ENCODE measurements at regions not wholly inside any gene's neighbourhood (a gene's known extent, or its start where the extent isn't known, plus 50 kb on each side); places are given as distances from the start of the nearest gene placed in this dataset.

GRCh38 chr9:11821306-11821975 is 871.7 kb upstream of the TYRP1 start:
- no peaks in the 10 kb centered on the region for H3K27me3 ChIP-seq
- TF ChIP-seq, protein P1, sequence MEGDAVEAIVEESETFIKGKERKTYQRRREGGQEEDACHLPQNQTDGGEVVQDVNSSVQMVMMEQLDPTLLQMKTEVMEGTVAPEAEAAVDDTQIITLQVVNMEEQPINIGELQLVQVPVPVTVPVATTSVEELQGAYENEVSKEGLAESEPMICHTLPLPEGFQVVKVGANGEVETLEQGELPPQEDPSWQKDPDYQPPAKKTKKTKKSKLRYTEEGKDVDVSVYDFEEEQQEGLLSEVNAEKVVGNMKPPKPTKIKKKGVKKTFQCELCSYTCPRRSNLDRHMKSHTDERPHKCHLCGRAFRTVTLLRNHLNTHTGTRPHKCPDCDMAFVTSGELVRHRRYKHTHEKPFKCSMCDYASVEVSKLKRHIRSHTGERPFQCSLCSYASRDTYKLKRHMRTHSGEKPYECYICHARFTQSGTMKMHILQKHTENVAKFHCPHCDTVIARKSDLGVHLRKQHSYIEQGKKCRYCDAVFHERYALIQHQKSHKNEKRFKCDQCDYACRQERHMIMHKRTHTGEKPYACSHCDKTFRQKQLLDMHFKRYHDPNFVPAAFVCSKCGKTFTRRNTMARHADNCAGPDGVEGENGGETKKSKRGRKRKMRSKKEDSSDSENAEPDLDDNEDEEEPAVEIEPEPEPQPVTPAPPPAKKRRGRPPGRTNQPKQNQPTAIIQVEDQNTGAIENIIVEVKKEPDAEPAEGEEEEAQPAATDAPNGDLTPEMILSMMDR (IDR thresholded peaks at IDR 0.05) = no peak
- no peak overlapping the region for H3K27ac ChIP-seq
- H3K36me3 ChIP-seq (replicated peaks in 1 of 2) = no peaks in the 10 kb centered on the region
- WGBS, 4 donors = 38 to 58% (median 46%) methylated on average over 7 of the region's 7 CpGs
- H3K9me3 ChIP-seq (replicated peaks in 1 of 3) = no peaks in the 10 kb centered on the region
- intact Hi-C loops (cut with DNase I) = no loop called here
- H3K4me1 ChIP-seq (replicated peaks in 1 of 2) = no peaks in the 10 kb centered on the region
- no peak overlapping the region for H3K4me3 ChIP-seq
- DNase-seq = no peak

GRCh38 chr9:11828201-11828600 is 865.0 kb upstream of the TYRP1 start:
- TF ChIP-seq, protein P1 (IDR thresholded peaks at IDR 0.05) = no peak
- no peak for TF ChIP-seq POLR2A (IDR thresholded peaks at IDR 0.05)
- intact Hi-C loops (cut with DNase I) = no loop called here
- no peaks in the 10 kb centered on the region for H3K4me1 ChIP-seq (replicated peaks in 1 of 2)
- DNase-seq = no peak
- WGBS, 4 donors = 80 to 81% (median 81%) methylated on average over 3 of the region's 3 CpGs
- H3K27me3 ChIP-seq = no peaks in the 10 kb centered on the region
- no peak overlapping the region for H3K27ac ChIP-seq
- H3K36me3 ChIP-seq (replicated peaks in 1 of 2) = no peaks in the 10 kb centered on the region
- H3K9me3 ChIP-seq (replicated peaks in 1 of 3) = no peaks in the 10 kb centered on the region
- H3K4me3 ChIP-seq = no peak overlapping the region

- H3K27me3 ChIP-seq = no peaks in the 10 kb centered on the region
- 47 to 61% (median 55%) methylated on average over 2 of the region's 2 CpGs for WGBS, 4 donors
- H3K9me3 ChIP-seq (replicated peaks in 1 of 3) = no peaks in the 10 kb centered on the region
- no peaks in the 10 kb centered on the region for H3K4me1 ChIP-seq (replicated peaks in 1 of 2)
- no peak for DNase-seq
- no peaks in the 10 kb centered on the region for H3K36me3 ChIP-seq (replicated peaks in 1 of 2)
- intact Hi-C loops (cut with DNase I) = no loop called here
- H3K27ac ChIP-seq = no peak overlapping the region
- no peak for TF ChIP-seq POLR2A (IDR thresholded peaks at IDR 0.05)
- TF ChIP-seq, protein P1 (IDR thresholded peaks at IDR 0.05) = no peak
- H3K4me3 ChIP-seq = no peak overlapping the region
Observed at GRCh38 chr9:11833056-11833455, 860.1 kb upstream of the TYRP1 start.

GRCh38 chr9:11868795-11869194 is 824.4 kb upstream of the TYRP1 start:
- H3K4me1 ChIP-seq (replicated peaks in 1 of 2) = no peaks in the 10 kb centered on the region
- H3K4me3 ChIP-seq = no peak overlapping the region
- TF ChIP-seq POLR2A (IDR thresholded peaks at IDR 0.05) = no peak
- TF ChIP-seq, protein P1 (IDR thresholded peaks at IDR 0.05) = no peak
- WGBS, 4 donors = 43 to 65% (median 52%) methylated on average over 1 of the region's 1 CpG
- no peaks in the 10 kb centered on the region for H3K9me3 ChIP-seq (replicated peaks in 1 of 3)
- intact Hi-C loops (cut with DNase I) = no loop called here
- no peak overlapping the region for H3K27ac ChIP-seq
- no peaks in the 10 kb centered on the region for H3K36me3 ChIP-seq (replicated peaks in 1 of 2)
- no peaks in the 10 kb centered on the region for H3K27me3 ChIP-seq
- DNase-seq = no peak
